GM13976 (cell line): ENCODE measurements at regions not wholly inside any gene's neighbourhood (a gene's known extent, or its start where the extent isn't known, plus 50 kb on each side); places are given as distances from the start of the nearest gene placed in this dataset.
"Not testable (repeated sequence)": the region's sequence is repeated elsewhere in the genome, so short reads cannot be mapped to it uniquely, and the experiment has no call there.

Experiments used
- DNase-seq: peaks from one replicate; pipeline ENCODE4 v3.0.0; 2012; ENCODE audit warnings: low spot score
- in situ Hi-C: fragments of 300-500 bp; cut with MboI; formaldehyde crosslinking; loops from one replicate; pipeline ENCODE4 v1.12.0; 2022; ENCODE audit warnings: low sequenced_read_pairs, mixed read lengths, inconsistent platforms; ENCODE audit not compliant: unreplicated experiment
- TF ChIP-seq, protein P1 (sequence below): IDR thresholded peaks from 2 replicates; pipeline ENCODE4 v1.5.1; 2012; ENCODE audit warnings: borderline replicate concordance, mild to moderate bottlenecking; ENCODE audit not compliant: insufficient read depth; ENCODE audit errors: extremely low read depth, missing control alignments, control extremely low read depth

DNA sequence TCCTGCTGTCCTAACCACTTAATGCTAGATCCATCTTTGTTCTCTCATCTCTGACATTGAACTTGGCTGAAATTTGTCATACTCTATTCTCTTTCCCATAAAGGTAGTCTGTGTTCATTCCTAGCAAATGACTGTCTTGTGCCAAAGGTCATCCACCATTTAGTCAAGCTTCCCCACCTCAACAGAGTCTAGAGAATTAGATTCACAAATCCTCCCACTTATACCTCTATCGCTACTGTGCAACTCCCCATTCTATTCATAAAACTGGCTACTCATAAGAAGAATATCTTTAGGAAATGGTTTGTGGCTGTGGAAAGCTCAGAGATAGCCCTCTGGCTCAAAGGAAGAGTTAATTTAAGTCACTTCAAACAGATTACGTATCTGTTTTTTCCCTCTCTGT, 59.7 kb upstream of the MBNL1 start:
- TF ChIP-seq, protein P1, sequence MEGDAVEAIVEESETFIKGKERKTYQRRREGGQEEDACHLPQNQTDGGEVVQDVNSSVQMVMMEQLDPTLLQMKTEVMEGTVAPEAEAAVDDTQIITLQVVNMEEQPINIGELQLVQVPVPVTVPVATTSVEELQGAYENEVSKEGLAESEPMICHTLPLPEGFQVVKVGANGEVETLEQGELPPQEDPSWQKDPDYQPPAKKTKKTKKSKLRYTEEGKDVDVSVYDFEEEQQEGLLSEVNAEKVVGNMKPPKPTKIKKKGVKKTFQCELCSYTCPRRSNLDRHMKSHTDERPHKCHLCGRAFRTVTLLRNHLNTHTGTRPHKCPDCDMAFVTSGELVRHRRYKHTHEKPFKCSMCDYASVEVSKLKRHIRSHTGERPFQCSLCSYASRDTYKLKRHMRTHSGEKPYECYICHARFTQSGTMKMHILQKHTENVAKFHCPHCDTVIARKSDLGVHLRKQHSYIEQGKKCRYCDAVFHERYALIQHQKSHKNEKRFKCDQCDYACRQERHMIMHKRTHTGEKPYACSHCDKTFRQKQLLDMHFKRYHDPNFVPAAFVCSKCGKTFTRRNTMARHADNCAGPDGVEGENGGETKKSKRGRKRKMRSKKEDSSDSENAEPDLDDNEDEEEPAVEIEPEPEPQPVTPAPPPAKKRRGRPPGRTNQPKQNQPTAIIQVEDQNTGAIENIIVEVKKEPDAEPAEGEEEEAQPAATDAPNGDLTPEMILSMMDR = no peak
- no peak for DNase-seq
- in situ Hi-C loops = no loop called here

GRCh38 chr3:152209776-152210175, 59.0 kb upstream of the MBNL1 start:
- DNase-seq = no peak
- TF ChIP-seq, protein P1 = no peak
- in situ Hi-C loops = no loop called here

GRCh38 chr3:152210697-152211096, 58.0 kb upstream of the MBNL1 start:
- DNase-seq = no peak
- in situ Hi-C loops = no loop called here
- TF ChIP-seq, protein P1 = no peak

GRCh38 chr3:152211655-152212054, 57.1 kb upstream of the MBNL1 start:
- DNase-seq = no peak
- TF ChIP-seq, protein P1 = no peak
- in situ Hi-C loops = no loop called here

DNA sequence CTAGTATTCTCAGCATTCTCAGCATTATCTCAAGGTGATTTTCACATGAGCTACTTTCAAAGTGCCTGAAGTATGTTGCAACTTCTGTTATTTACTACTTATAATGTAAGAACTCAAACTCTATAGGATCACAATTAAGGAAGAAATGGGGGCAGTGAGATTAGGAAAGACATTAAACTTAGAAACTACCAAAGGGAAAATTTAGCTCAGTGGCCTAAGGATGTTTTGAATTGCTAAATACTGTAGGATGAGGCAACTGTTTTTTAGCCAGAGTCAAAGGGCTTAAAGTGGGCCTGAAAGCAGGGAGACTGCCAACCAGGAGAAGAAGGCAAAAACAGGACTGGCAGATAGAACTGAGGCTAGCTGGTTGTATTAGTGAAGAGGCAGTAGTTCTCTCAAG, 55.5 kb upstream of the MBNL1 start:
- TF ChIP-seq, protein P1 = no peak
- in situ Hi-C loops = no loop called here
- no peak for DNase-seq

DNA sequence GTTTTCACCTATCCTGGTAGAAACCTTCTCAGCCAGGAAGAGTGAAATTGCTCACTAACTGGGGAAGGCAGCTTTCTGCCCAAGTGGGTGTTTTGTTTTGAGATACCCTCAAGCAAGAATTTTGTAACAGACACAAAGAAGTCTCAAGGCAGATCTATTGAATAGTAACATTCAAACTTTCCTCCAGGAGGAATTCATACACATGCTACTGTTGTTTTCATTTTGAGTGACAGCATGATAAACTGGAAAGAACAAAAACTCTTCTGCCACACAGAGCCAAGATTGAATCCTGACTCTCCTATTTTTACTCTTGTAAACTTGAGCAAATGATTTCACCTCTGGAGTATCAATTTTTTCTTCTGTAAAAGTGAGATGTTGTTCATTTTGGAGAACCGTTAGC, 54.8 kb upstream of the MBNL1 start:
- DNase-seq = no peak
- TF ChIP-seq, protein P1 = no peak
- in situ Hi-C loops = no loop called here

DNA sequence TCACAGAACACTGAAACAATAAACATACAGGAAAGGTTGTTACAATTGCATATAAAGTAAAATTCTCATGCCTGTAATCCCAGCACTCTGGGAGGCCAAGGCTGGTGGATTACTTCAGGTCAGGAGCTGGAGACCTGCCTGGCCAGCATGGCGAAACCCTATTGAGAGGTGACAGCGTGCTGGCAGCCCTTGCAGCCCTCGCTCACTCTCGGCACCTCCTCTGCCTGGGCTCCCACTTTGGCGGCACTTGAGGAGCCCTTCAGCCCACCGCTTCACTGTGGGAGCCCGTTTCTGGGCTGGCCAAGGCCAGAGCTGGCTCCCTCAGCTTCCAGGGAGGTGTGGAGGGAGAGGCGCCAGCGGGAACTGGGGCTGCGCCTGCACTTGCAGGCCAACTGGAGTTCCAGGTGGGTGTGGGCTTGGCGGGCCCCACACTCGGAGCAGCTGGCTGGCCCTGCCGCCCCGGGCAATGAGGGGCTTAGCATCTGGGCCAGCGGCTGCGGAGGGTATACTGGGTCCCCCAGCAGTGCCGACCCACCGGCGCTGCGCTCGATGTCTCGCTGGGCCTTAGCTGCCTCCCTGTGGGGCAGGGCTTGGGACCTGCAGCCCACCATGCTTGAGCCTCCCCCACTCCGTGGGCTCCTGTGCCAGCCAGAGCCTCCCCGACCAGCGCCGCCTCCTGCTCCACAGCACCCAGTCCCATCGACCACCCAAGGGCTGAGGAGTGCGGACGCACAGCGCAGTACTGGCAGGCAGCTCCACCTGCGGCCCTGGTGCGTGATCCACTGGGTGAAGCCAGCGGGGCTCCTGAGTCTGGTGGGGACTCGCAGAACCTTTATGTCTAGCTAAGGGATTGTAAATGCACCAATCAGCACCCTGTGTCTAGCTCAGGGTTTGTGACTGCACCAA, 51.5 kb upstream of the MBNL1 start:
- DNase-seq = not testable (repeated sequence)

More for the DNA sequence above, 51.5 kb upstream of the MBNL1 start:
- in situ Hi-C loops = not testable (repeated sequence)
